ENCODE measurements at regions not wholly inside any gene's neighbourhood (a gene's known extent, or its start where the extent isn't known, plus 50 kb on each side); places are given as distances from the start of the nearest gene placed in this dataset.

- TF ChIP-seq CTCF (IDR thresholded peaks at IDR 0.05; ENCODE audit: low read depth, low read length) (no peak), EZH2phosphoT487 (IDR thresholded peaks at IDR 0.05; ENCODE audit: low read depth) (no peak)
Measured at GRCh38 chr2:40043641-40044040, 264.6 kb upstream of the THUMPD2 start.

Data from OCI-LY3 (cell line).